ENCODE measurements at regions not wholly inside any gene's neighbourhood (a gene's known extent, or its start where the extent isn't known, plus 50 kb on each side); places are given as distances from the start of the nearest gene placed in this dataset.

DNA sequence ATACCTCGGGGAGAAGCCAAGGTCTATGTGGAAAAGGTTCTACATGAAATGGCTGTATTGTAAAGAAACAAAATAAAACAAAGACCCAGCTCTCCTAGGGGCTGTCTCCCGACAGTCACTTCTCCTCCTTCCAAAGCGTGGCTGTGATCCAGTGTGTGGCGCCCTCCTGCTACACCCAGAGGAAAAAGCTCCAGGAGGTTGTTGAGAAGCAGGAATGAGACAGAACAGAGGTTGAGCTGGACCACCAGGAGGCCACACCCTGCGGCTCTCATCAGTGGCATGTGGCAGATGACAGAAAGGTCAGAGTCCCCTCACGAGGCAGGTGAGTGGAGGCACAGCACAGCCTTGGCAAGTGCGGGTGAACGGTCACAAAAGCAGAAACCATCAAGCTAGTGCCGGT lies 236.0 kb downstream of the TBXT start:
- TF ChIP-seq POLR2AphosphoS5 (IDR thresholded peaks at IDR 0.05; ENCODE audit: low read depth) (no peak), CTCF (IDR thresholded peaks at IDR 0.05; ENCODE audit: insufficient read depth, low read length) (no peak), GABPA (IDR thresholded peaks at IDR 0.05; ENCODE audit: low read depth) (no peak), SPI1 (IDR thresholded peaks at IDR 0.05; ENCODE audit: borderline replicate concordance, low read depth) (no peak)

Data from HL-60 (cell line).